ENCODE measurements at regions not wholly inside any gene's neighbourhood (a gene's known extent, or its start where the extent isn't known, plus 50 kb on each side); places are given as distances from the start of the nearest gene placed in this dataset.
"Not testable (repeated sequence)": the region's sequence is repeated elsewhere in the genome, so short reads cannot be mapped to it uniquely, and the experiment has no call there.

GRCh38 chr12:33111850-33112249 lies 215.3 kb upstream of the PKP2 start:
- no peak overlapping the region for H3K4me3 ChIP-seq (ENCODE audit: low read depth, low read length)
- DNase-seq (ENCODE audit: low read depth): no peak
- TF ChIP-seq, protein P1, sequence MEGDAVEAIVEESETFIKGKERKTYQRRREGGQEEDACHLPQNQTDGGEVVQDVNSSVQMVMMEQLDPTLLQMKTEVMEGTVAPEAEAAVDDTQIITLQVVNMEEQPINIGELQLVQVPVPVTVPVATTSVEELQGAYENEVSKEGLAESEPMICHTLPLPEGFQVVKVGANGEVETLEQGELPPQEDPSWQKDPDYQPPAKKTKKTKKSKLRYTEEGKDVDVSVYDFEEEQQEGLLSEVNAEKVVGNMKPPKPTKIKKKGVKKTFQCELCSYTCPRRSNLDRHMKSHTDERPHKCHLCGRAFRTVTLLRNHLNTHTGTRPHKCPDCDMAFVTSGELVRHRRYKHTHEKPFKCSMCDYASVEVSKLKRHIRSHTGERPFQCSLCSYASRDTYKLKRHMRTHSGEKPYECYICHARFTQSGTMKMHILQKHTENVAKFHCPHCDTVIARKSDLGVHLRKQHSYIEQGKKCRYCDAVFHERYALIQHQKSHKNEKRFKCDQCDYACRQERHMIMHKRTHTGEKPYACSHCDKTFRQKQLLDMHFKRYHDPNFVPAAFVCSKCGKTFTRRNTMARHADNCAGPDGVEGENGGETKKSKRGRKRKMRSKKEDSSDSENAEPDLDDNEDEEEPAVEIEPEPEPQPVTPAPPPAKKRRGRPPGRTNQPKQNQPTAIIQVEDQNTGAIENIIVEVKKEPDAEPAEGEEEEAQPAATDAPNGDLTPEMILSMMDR (IDR thresholded peaks at IDR 0.05; ENCODE audit: insufficient read depth, low read depth, low read length): no peak

DNA sequence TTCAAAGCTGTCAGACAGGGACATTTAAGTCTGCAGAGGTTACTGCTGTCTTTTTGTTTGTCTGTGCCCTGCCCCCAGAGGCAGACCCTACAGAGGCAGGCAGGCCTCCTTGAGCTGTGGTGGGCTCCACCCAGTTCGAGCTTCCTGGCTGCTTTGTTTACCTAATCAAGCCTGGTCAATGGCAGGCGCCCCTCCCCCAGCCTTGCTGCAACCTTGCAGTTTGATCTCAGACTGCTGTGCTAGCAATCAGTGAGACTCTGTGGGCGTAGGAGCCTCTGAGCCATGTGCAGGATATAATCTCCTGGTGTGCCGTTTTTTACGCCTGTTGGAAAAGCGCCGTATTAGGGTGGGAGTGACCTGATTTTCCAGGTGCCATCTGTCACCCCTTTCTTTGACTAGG lies 211.2 kb upstream of the PKP2 start:
- not testable (repeated sequence) for H3K4me3 ChIP-seq (ENCODE audit: low read depth, low read length); DNase-seq (ENCODE audit: low read depth)

GRCh38 chr12:33093534-33093933 lies 197.0 kb upstream of the PKP2 start:
- no peak overlapping the region for H3K4me3 ChIP-seq (ENCODE audit: low read depth, low read length)
- DNase-seq (ENCODE audit: low read depth): no peak
- TF ChIP-seq, protein P1 (IDR thresholded peaks at IDR 0.05; ENCODE audit: insufficient read depth, low read depth, low read length): no peak

DNA sequence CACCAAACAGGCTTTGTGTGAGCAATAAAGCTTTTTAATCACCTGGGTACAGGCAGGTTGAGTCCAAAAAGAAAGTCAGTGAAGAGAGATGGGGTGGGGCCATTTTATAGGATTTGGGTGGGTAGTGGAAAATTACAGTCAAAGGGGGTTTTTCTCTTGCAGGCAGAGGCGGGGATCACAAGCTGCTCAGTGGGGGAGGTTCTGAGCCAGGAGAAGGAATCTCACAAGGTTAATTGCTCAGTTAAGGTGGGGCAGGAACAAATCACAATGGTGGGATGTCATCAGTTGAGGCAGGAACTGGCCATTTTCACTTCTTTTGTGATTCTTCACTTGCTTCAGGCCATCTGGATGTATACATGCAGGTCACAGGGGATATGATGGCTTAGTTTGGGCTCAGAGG lies 191.3 kb upstream of the PKP2 start:
- H3K4me3 ChIP-seq (ENCODE audit: low read depth, low read length); DNase-seq (ENCODE audit: low read depth): not testable (repeated sequence)

GRCh38 chr12:33076401-33076800 lies 179.8 kb upstream of the PKP2 start:
- DNase-seq (ENCODE audit: low read depth); H3K4me3 ChIP-seq (ENCODE audit: low read depth, low read length): not testable (repeated sequence)

DNA sequence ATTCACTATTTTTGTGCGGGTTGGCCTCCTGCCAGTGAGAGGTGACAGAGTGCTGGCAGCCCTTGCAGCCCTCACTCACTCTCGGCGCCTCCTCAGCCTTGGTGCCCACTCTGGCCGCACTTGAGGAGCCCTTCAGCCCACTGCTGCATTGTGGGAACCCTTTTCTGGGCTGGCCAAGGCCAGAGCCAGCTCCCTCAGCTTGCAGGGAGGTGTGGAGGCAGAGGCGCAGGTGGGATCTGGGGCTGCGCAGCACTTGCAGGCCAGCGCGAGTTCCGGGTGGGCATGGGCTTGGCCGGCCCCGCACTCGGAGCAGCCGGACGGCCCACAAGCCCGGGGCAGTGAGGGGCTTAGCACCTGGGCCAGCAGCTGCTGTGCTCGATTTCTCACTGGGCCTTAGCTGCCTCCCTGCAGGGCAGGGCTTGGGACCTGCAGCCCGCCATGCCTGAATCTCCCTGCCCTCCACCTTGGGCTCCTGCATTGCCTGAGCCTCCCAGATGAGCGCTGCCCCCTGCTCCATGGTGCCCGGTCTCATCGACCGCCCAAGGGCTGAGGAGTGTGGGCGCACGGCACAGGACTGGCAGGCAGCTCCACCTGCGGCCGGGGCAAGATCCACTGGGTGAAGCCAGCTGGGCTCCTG lies 178.7 kb upstream of the PKP2 start:
- not testable (repeated sequence) for H3K4me3 ChIP-seq (ENCODE audit: low read depth, low read length); DNase-seq (ENCODE audit: low read depth)

- TF ChIP-seq, protein P1 (IDR thresholded peaks at IDR 0.05; ENCODE audit: insufficient read depth, low read depth, low read length): no peak
- DNase-seq (ENCODE audit: low read depth): no peak
- no peak overlapping the region for H3K4me3 ChIP-seq (ENCODE audit: low read depth, low read length)
These were observed 165.3 kb upstream of the PKP2 start for GRCh38 chr12:33061844-33062243.

GRCh38 chr12:33054371-33054770 lies 157.8 kb upstream of the PKP2 start:
- TF ChIP-seq, protein P1 (IDR thresholded peaks at IDR 0.05; ENCODE audit: insufficient read depth, low read depth, low read length): no peak
- DNase-seq (ENCODE audit: low read depth): no peak
- no peak overlapping the region for H3K4me3 ChIP-seq (ENCODE audit: low read depth, low read length)

- TF ChIP-seq, protein P1 (IDR thresholded peaks at IDR 0.05; ENCODE audit: insufficient read depth, low read depth, low read length): no peak
- no peak overlapping the region for H3K4me3 ChIP-seq (ENCODE audit: low read depth, low read length)
These were observed 155.8 kb upstream of the PKP2 start for GRCh38 chr12:33052141-33053051.

More at GRCh38 chr12:33052141-33053051, 155.8 kb upstream of the PKP2 start:
- no peak for DNase-seq (ENCODE audit: low read depth)
